GM23338 (cell line): ENCODE measurements at regions not wholly inside any gene's neighbourhood (a gene's known extent, or its start where the extent isn't known, plus 50 kb on each side); places are given as distances from the start of the nearest gene placed in this dataset.

Source experiments
- ATAC-seq: fragments of 200-7000 bp; cut with Tn5 transposase; 3 replicates; pipeline ENCODE4 v1.9.1; 2020
- DNase-seq: peaks from one replicate; pipeline ENCODE4 v3.0.0-alpha.2; 2015; ENCODE audit warnings: low spot score
- H2AFZ ChIP-seq: fragments of 200-600 bp; sonication (generic); 2 replicates; pipeline ENCODE4 v1.8.0; 2016; ENCODE audit warnings: antibody characterized with exemption, mild to moderate bottlenecking, moderate library complexity
- H3F3A ChIP-seq: fragments of 200-600 bp; sonication (generic); replicated peaks from 2 replicates; pipeline ENCODE4 v1.8.0; 2017; ENCODE audit warnings: antibody characterized with exemption, mixed run types, low read depth
- H3K27ac ChIP-seq: fragments of 200-600 bp; sonication (generic); 2 replicates; pipeline ENCODE4 v1.6.1; 2016; ENCODE audit warnings: low read depth
- H3K27me3 ChIP-seq: fragments of 200-600 bp; sonication (generic); 2 replicates; pipeline ENCODE4 v1.8.0; 2016; ENCODE audit warnings: mild to moderate bottlenecking, mixed run types, moderate library complexity; ENCODE audit not compliant: insufficient read depth
- H3K36me3 ChIP-seq: fragments of 200-600 bp; sonication (generic); 2 replicates; pipeline ENCODE4 v1.8.0; 2016; ENCODE audit warnings: mild to moderate bottlenecking; ENCODE audit not compliant: insufficient read depth
- H3K4me1 ChIP-seq: fragments of 200-600 bp; sonication (generic); 2 replicates; pipeline ENCODE4 v1.8.0; 2016; ENCODE audit warnings: mild to moderate bottlenecking, moderate library complexity; ENCODE audit not compliant: insufficient read depth
- H3K4me2 ChIP-seq: fragments of 200-600 bp; sonication (generic); 2 replicates; pipeline ENCODE4 v1.7.1; 2017; ENCODE audit warnings: mixed run types
- H3K4me3 ChIP-seq: fragments of 200-600 bp; sonication (generic); 2 replicates; pipeline ENCODE4 v1.6.1; 2016; ENCODE audit warnings: mixed run types
- H3K79me2 ChIP-seq: fragments of 200-600 bp; sonication (generic); replicated peaks from 2 replicates; pipeline ENCODE4 v1.8.0; 2017; ENCODE audit warnings: mild to moderate bottlenecking; ENCODE audit not compliant: insufficient read depth
- H3K9me2 ChIP-seq: fragments of 200-600 bp; sonication (generic); 2 replicates; pipeline ENCODE4 v1.8.0; 2017; ENCODE audit not compliant: insufficient read depth
- H4K20me1 ChIP-seq: fragments of 200-600 bp; sonication (generic); replicated peaks from 2 replicates; pipeline ENCODE4 v1.8.0; 2017; ENCODE audit warnings: mild to moderate bottlenecking; ENCODE audit not compliant: insufficient read depth
- H3K27ac Mint-ChIP-seq: 2 replicates; pipeline ENCODE4 v1.8.0; 2020; ENCODE audit warnings: inconsistent platforms, mild to moderate bottlenecking, moderate library complexity, mixed read lengths
- H3K27me3 Mint-ChIP-seq: 3 replicates; pipeline ENCODE4 v1.8.0; 2022; ENCODE audit warnings: low read depth, mild to moderate bottlenecking, moderate library complexity, mixed read lengths, inconsistent platforms; ENCODE audit not compliant: insufficient read depth, poor library complexity
- H3K36me3 Mint-ChIP-seq: 3 replicates; pipeline ENCODE4 v1.8.0; 2021; ENCODE audit warnings: low read depth, mild to moderate bottlenecking, inconsistent platforms, moderate library complexity, mixed read lengths
- H3K4me1 Mint-ChIP-seq: 3 replicates; pipeline ENCODE4 v1.8.0; 2020; ENCODE audit warnings: mild to moderate bottlenecking, inconsistent platforms, mixed read lengths
- H3K4me3 Mint-ChIP-seq: 3 replicates; pipeline ENCODE4 v1.8.0; 2021; ENCODE audit warnings: moderate library complexity, mild to moderate bottlenecking, inconsistent platforms, mixed read lengths
- H3K9me3 Mint-ChIP-seq: 3 replicates; pipeline ENCODE4 v1.8.0; 2020; ENCODE audit warnings: moderate library complexity, mild to moderate bottlenecking, inconsistent platforms, mixed read lengths
- CTCF ChIP-seq, 2 experiments: fragments of 200-600 bp in 1 of 2; sonication (generic) in 1 of 2; conservative IDR thresholded peaks; 2 replicates each; pipeline versions ENCODE4 v1.5.1 to v1.6.1; 2016 to 2017; ENCODE audit warnings: antibody characterized with exemption in 2 of 2, low read depth in 2 of 2, mild to moderate bottlenecking in 2 of 2, moderate library complexity in 1 of 2
- ETS1 ChIP-seq: IDR thresholded peaks from 2 replicates; pipeline ENCODE4 v1.6.1; 2016; ENCODE audit warnings: antibody characterized with exemption
- EZH2 ChIP-seq: fragments of 200-600 bp; sonication (generic); IDR thresholded peaks from one replicate; pipeline ENCODE4 v1.8.0; 2017; ENCODE audit warnings: antibody characterized with exemption, mild to moderate bottlenecking, low read depth; ENCODE audit not compliant: unreplicated experiment
- EZH2phosphoT487 ChIP-seq: fragments of 200-600 bp; sonication (generic); IDR thresholded peaks from one replicate; pipeline ENCODE4 v1.8.1; 2018; ENCODE audit warnings: antibody characterized with exemption; ENCODE audit not compliant: unreplicated experiment
- JUNB ChIP-seq: IDR thresholded peaks from one replicate; pipeline ENCODE4 v1.6.1; 2016; ENCODE audit warnings: antibody characterized with exemption; ENCODE audit not compliant: unreplicated experiment
- NANOG ChIP-seq: IDR thresholded peaks from 2 replicates; pipeline ENCODE4 v1.6.1; 2016; ENCODE audit warnings: antibody characterized with exemption, borderline replicate concordance
- REST ChIP-seq: IDR thresholded peaks from one replicate; pipeline ENCODE4 v1.6.1; 2018; ENCODE audit warnings: antibody characterized with exemption; ENCODE audit not compliant: unreplicated experiment
- STAT1 ChIP-seq: IDR thresholded peaks from one replicate; pipeline ENCODE4 v1.6.1; 2016; ENCODE audit warnings: antibody characterized with exemption; ENCODE audit not compliant: unreplicated experiment
- ZNF114 ChIP-seq: fragments of 250-450 bp; sonication (Bioruptor Pico); IDR thresholded peaks from 2 replicates; pipeline ENCODE4 v1.5.0; 2020; ENCODE audit warnings: mild to moderate bottlenecking, moderate library complexity
- ZNF331 ChIP-seq: fragments of 250-450 bp; sonication (Bioruptor Pico); IDR thresholded peaks from 2 replicates; pipeline ENCODE4 v1.5.0; 2020; ENCODE audit warnings: low read depth, mild to moderate bottlenecking, moderate library complexity
- ZNF462 ChIP-seq: fragments of 250-450 bp; sonication (Bioruptor Pico); IDR thresholded peaks from 2 replicates; pipeline ENCODE4 v1.5.0; 2020; ENCODE audit warnings: mild to moderate bottlenecking, moderate library complexity

- DNase-seq (peak; percentile 13), ATAC-seq (peak; percentile 70)
- Histone ChIP-seq H4K20me1 (no peaks in the 10 kb centered on the region), H3K9me2 (0 out of 2 replicates have a peak, but pooled peaks cover 5% of the 10 kb centered on the region), H3K4me3 (no peak overlapping the region), H3K36me3 (no peaks in the 10 kb centered on the region), H3K4me1 (0 out of 2 replicates have a peak, but pooled peaks cover 2% of the 10 kb centered on the region), H3K27me3 (no peaks in the 10 kb centered on the region), H3F3A (no peaks in the 10 kb centered on the region), H2AFZ (peak overlapping the region; percentile 80; the same call in 1 of the 2 replicates), H3K4me2 (no peak overlapping the region), H3K27ac (no peak overlapping the region), H3K79me2 (no peaks in the 10 kb centered on the region)
- H3K36me3 Mint-ChIP-seq: no peaks in the 10 kb centered on the region
- H3K4me1 Mint-ChIP-seq: peaks cover 10% of the 10 kb centered on the region
- no peak overlapping the region for H3K4me3 Mint-ChIP-seq
- H3K9me3 Mint-ChIP-seq: no peaks in the 10 kb centered on the region
- TF ChIP-seq STAT1 (no peak), ETS1 (no peak), EZH2phosphoT487 (no peak), ZNF331 (CRISPR knock-in tag) (no peak), JUNB (no peak), REST (no peak), ZNF462 (CRISPR knock-in tag) (no peak), CTCF (conservative IDR thresholded peaks at IDR 0.05; ENCODE audit: low read depth in 2 of 2) (no peak), ZNF114 (CRISPR knock-in tag) (no peak), NANOG (no peak), EZH2 (no peak)
- peak overlapping the region; percentile 84 for H3K27ac Mint-ChIP-seq
- peaks cover 2% of the 10 kb centered on the region for H3K27me3 Mint-ChIP-seq
Observed at GRCh38 chr12:68559984-68560850, 50.5 kb upstream of the RAP1B start.
